H1 (cell line): ENCODE measurements at regions not wholly inside any gene's neighbourhood (a gene's known extent, or its start where the extent isn't known, plus 50 kb on each side); places are given as distances from the start of the nearest gene placed in this dataset.
A peak's percentile ranks its signal among the peaks of the same experiment; 100 is the strongest.

Experiments used
- CTCF ChIA-PET: fragments of 300-600 bp; sonication (Branson Sonifier 250); formaldehyde crosslinking; loops from one replicate; lab custom pipeline; 2021; ENCODE audit not compliant: partially characterized antibody; lab: Charles Lee
- POLR2A ChIA-PET: fragments of 300-600 bp; sonication (Branson Sonifier 250); formaldehyde crosslinking; loops from one replicate; lab custom pipeline; 2021; ENCODE audit warnings: inconsistent platforms; ENCODE audit not compliant: partially characterized antibody; lab: Charles Lee
- DNase-seq, 2 experiments: peaks; one replicate each; pipeline versions ENCODE4 v3.0.0 to v3.0.0-alpha.2; 2010 to 2022; ENCODE audit warnings: low spot score in 2 of 2, low read depth in 1 of 2, mixed read lengths in 1 of 2
- FAIRE-seq: peaks from 2 replicates; lab custom pipeline; 2011; peaks lifted over from hg19 to GRCh38; lab: Jason Lieb, UNC
- H2AFZ ChIP-seq: 2 replicates; pipeline ENCODE4 v1.8.1; 2012; ENCODE audit warnings: low read length, inconsistent platforms
- H2AK5ac ChIP-seq: 2 replicates; pipeline ENCODE4 v1.6.1; 2013; ENCODE audit warnings: low read depth, low read length
- H2BK120ac ChIP-seq: replicated peaks from 2 replicates; pipeline ENCODE3; 2013; ENCODE audit warnings: low read depth, low read length, inconsistent platforms
- H2BK12ac ChIP-seq: 2 replicates; pipeline ENCODE4 v1.6.1; 2013; ENCODE audit warnings: low read depth, low read length
- H2BK15ac ChIP-seq: 2 replicates; pipeline ENCODE4 v1.6.1; 2013; ENCODE audit warnings: low read length
- H2BK20ac ChIP-seq: 2 replicates; pipeline ENCODE4 v1.6.1; 2013; ENCODE audit warnings: low read length
- H2BK5ac ChIP-seq: 2 replicates; pipeline ENCODE4 v1.6.1; 2013; ENCODE audit warnings: low read depth, low read length
- H3K14ac ChIP-seq: 2 replicates; pipeline ENCODE4 v1.6.1; 2013; ENCODE audit warnings: inconsistent platforms; ENCODE audit not compliant: insufficient read length
- H3K18ac ChIP-seq: 2 replicates; pipeline ENCODE4 v1.6.1; 2013; ENCODE audit warnings: low read length; ENCODE audit errors: extremely low read depth
- H3K23ac ChIP-seq: 2 replicates; pipeline ENCODE4 v1.6.1; 2013; ENCODE audit warnings: inconsistent platforms; ENCODE audit not compliant: insufficient read length
- H3K23me2 ChIP-seq: 2 replicates; pipeline ENCODE4 v1.6.1; 2013; ENCODE audit warnings: low read depth, low read length
- H3K27ac ChIP-seq: 2 replicates; pipeline ENCODE4 v1.6.1; 2011; ENCODE audit warnings: low read depth, low read length, inconsistent platforms
- H3K27me3 ChIP-seq, 4 experiments: replicated peaks in 1 of 4; 1 replicate in 1 of 4; 2 replicates in 3 of 4; pipeline versions ENCODE4 v1.6.1 to v1.8.1; 2011 to 2013; ENCODE audit warnings: low read length in 3 of 4, mild to moderate bottlenecking in 3 of 4, inconsistent platforms in 2 of 4, mixed read lengths in 2 of 4, moderate library complexity in 1 of 4; ENCODE audit not compliant: control insufficient read depth in 3 of 4, insufficient read depth in 3 of 4; ENCODE audit errors: extremely low read depth in 1 of 4
- H3K36me3 ChIP-seq, 4 experiments: 2 replicates each; pipeline versions ENCODE4 v1.6.1 to v1.8.1; 2011 to 2013; ENCODE audit warnings: mild to moderate bottlenecking in 4 of 4, low read length in 3 of 4, moderate library complexity in 2 of 4, control low read depth in 1 of 4, inconsistent platforms in 1 of 4; ENCODE audit not compliant: insufficient read depth in 4 of 4, control insufficient read depth in 2 of 4
- H3K4ac ChIP-seq: replicated peaks from 2 replicates; pipeline ENCODE3; 2013; ENCODE audit warnings: low read length, low read depth, mixed read lengths, inconsistent platforms; ENCODE audit not compliant: insufficient read length
- H3K4me1 ChIP-seq, 4 experiments: replicated peaks in 1 of 4; 1 replicate in 1 of 4; 2 replicates in 3 of 4; pipeline versions ENCODE4 v1.6.1 to v1.8.1; 2011 to 2013; ENCODE audit warnings: low read length in 3 of 4, inconsistent platforms in 2 of 4, mixed read lengths in 1 of 4; ENCODE audit not compliant: insufficient read depth in 4 of 4, control insufficient read depth in 3 of 4
- H3K4me2 ChIP-seq, 2 experiments: 2 replicates each; pipeline versions ENCODE4 v1.6.1 to v1.8.1; 2011 to 2013; ENCODE audit warnings: low read depth in 2 of 2, low read length in 2 of 2, control low read depth in 1 of 2, inconsistent platforms in 1 of 2, mild to moderate bottlenecking in 1 of 2; ENCODE audit not compliant: insufficient read depth in 1 of 2
- H3K4me3 ChIP-seq, 4 experiments: fragments of 200-600, 300-600 bp in 1 of 4; sonication (generic), shearing (Covaris generic), sonication (Bioruptor Twin) in 1 of 4; 2 replicates each; pipeline versions ENCODE4 v1.5.1 to v1.8.1; 2011 to 2016; ENCODE audit warnings: low read length in 4 of 4, low read depth in 3 of 4, control low read depth in 2 of 4, inconsistent platforms in 2 of 4, mild to moderate bottlenecking in 2 of 4, mixed read lengths in 1 of 4, moderate library complexity in 1 of 4; ENCODE audit not compliant: insufficient read depth in 2 of 4; ENCODE audit errors: extremely low read depth in 1 of 4
- H3K56ac ChIP-seq: replicated peaks from 2 replicates; pipeline ENCODE3; 2013; ENCODE audit warnings: low read depth, mild to moderate bottlenecking, mixed read lengths, low read length, inconsistent platforms; ENCODE audit not compliant: insufficient read length
- H3K79me1 ChIP-seq: 2 replicates; pipeline ENCODE4 v1.6.1; 2013; ENCODE audit warnings: low read depth, low read length, control low read depth
- H3K79me2 ChIP-seq, 2 experiments: 2 replicates each; pipeline versions ENCODE4 v1.6.1 to v1.8.1; 2012 to 2013; ENCODE audit warnings: low read length in 2 of 2, mild to moderate bottlenecking in 2 of 2, inconsistent platforms in 1 of 2; ENCODE audit not compliant: insufficient read depth in 2 of 2, control insufficient read depth in 1 of 2
- H3K9ac ChIP-seq, 4 experiments: replicated peaks in 1 of 4; 1 replicate in 1 of 4; 2 replicates in 3 of 4; pipeline versions ENCODE4 v1.6.1 to v1.8.1; 2011 to 2013; ENCODE audit warnings: low read depth in 3 of 4, low read length in 3 of 4, control low read depth in 2 of 4, mild to moderate bottlenecking in 2 of 4, moderate library complexity in 2 of 4, inconsistent platforms in 1 of 4; ENCODE audit errors: extremely low read depth in 1 of 4
- H3K9me3 ChIP-seq, 2 experiments: 2 replicates each; pipeline versions ENCODE4 v1.6.1 to v1.8.1; 2012 to 2013; ENCODE audit warnings: mild to moderate bottlenecking in 2 of 2, moderate library complexity in 2 of 2, control low read depth in 1 of 2, inconsistent platforms in 1 of 2, low read depth in 1 of 2, low read length in 1 of 2, mixed read lengths in 1 of 2; ENCODE audit not compliant: insufficient read depth in 2 of 2
- H4K20me1 ChIP-seq, 2 experiments: replicated peaks in 1 of 2; 2 replicates each; pipeline versions ENCODE3 to v1.8.1; 2011 to 2013; ENCODE audit warnings: inconsistent platforms in 2 of 2, low read length in 2 of 2, mild to moderate bottlenecking in 1 of 2; ENCODE audit not compliant: insufficient read depth in 2 of 2, control insufficient read depth in 1 of 2
- H4K5ac ChIP-seq: 2 replicates; pipeline ENCODE4 v1.6.1; 2013; ENCODE audit warnings: low read length, low read depth, mixed read lengths, inconsistent platforms; ENCODE audit not compliant: insufficient read length
- H4K8ac ChIP-seq: 2 replicates; pipeline ENCODE4 v1.8.0; 2013; ENCODE audit warnings: mild to moderate bottlenecking, moderate library complexity, low read length, inconsistent platforms; ENCODE audit not compliant: insufficient read depth; ENCODE audit errors: extremely low read depth
- H4K91ac ChIP-seq: replicated peaks from 2 replicates; pipeline ENCODE3; 2013; ENCODE audit warnings: low read length, mixed read lengths, inconsistent platforms; ENCODE audit not compliant: insufficient read length
- ASH2L ChIP-seq: fragments of 200-600, 300-600 bp; sonication (generic); IDR thresholded peaks from one replicate; pipeline ENCODE4 v1.7.1; 2017; ENCODE audit warnings: low read length
- CBX8 ChIP-seq: fragments of 300-800, 300-1000 bp; sonication (generic); IDR thresholded peaks from 2 replicates; pipeline ENCODE4 v1.7.1; 2016; ENCODE audit warnings: low read depth, low read length, borderline replicate concordance
- CTCF ChIP-seq, 3 experiments: IDR thresholded peaks; 1 replicate in 2 of 3; 2 replicates in 1 of 3; pipeline versions ENCODE4 v1.5.1 to v1.6.1; 2011; ENCODE audit warnings: low read length in 3 of 3, mild to moderate bottlenecking in 3 of 3, inconsistent platforms in 2 of 3, low read depth in 1 of 3, moderate library complexity in 1 of 3; ENCODE audit not compliant: insufficient read depth in 1 of 3; ENCODE audit errors: control extremely low read depth in 1 of 3
- RBBP5 ChIP-seq: IDR thresholded peaks from 2 replicates; pipeline ENCODE4 v1.7.1; 2012; ENCODE audit warnings: low read depth, mild to moderate bottlenecking, inconsistent platforms, low read length, moderate library complexity, borderline replicate concordance
- TEAD4 ChIP-seq: IDR thresholded peaks from 2 replicates; pipeline ENCODE4 v1.6.1; 2012; ENCODE audit warnings: low read depth, low read length, inconsistent platforms, mixed read lengths
- WGBS, 2 experiments: shearing (Covaris generic) in 1 of 2; methylation state at CpG; one replicate each; pipeline versions ENCODE4 v1.1.6 to v1.1.7; 2013 to 2015; ENCODE audit warnings: low lambda C conversion rate in 2 of 2, mixed read lengths in 2 of 2, inconsistent platforms in 1 of 2, low coverage in 1 of 2, missing lambda C conversion rate in 1 of 2; ENCODE audit not compliant: insufficient replicate concordance in 2 of 2, insufficient coverage in 1 of 2, insufficient read length in 1 of 2; ENCODE audit errors: extremely low coverage in 1 of 2, missing lambda C conversion rate in 1 of 2; 5-methylcytosine and 5-hydroxymethylcytosine counted together
- TF ChIP-seq, protein P1 (sequence below): IDR thresholded peaks from 2 replicates; pipeline ENCODE4 v1.6.1; 2012; ENCODE audit warnings: low read length, inconsistent platforms

GRCh38 chr10:6722616-6723004 lies 142.5 kb upstream of the PRKCQ start:
- peak overlapping the region; percentile 38 for H4K91ac ChIP-seq
- no peak overlapping the region for H3K4me3 ChIP-seq
- H4K8ac ChIP-seq: no peak overlapping the region
- no peaks in the 10 kb centered on the region for H4K20me1 ChIP-seq
- no peak overlapping the region for H3K14ac ChIP-seq
- no peak overlapping the region for H3K4me2 ChIP-seq
- H2BK5ac ChIP-seq: peak overlapping the region; percentile 41; the same call in 1 of the 2 replicates
- WGBS, 2 experiments: 64% methylated on average over 1 of the region's 1 CpG; no CpG with 5 or more reads in 1 of the 2 experiments
- H3K4me1 ChIP-seq: peaks cover 0 to 19% (median 3%) of the 10 kb centered on the region in 4 experiments; a peak in 6 of 7 replicates
- H3K4ac ChIP-seq: no peak overlapping the region
- H2AFZ ChIP-seq: peak overlapping the region; percentile 45; the same call in 1 of the 2 replicates
- H3K23ac ChIP-seq: no peak overlapping the region
- no peak overlapping the region for H4K5ac ChIP-seq
- no peaks in the 10 kb centered on the region for H3K23me2 ChIP-seq
- FAIRE-seq (no peak), DNase-seq (no peak)
- H3K9me3 ChIP-seq: peaks cover 0 to 6% of the 10 kb centered on the region in 2 experiments; a peak in 2 of 4 replicates
- no peaks in the 10 kb centered on the region for H3K27me3 ChIP-seq
- H2BK20ac ChIP-seq: peak overlapping the region; percentile 62; the same call in 1 of the 2 replicates
- no peak overlapping the region for H3K56ac ChIP-seq
- H3K9ac ChIP-seq: no peak overlapping the region
- peak overlapping the region; percentile 76; the same call in 1 of the 2 replicates for H2BK15ac ChIP-seq
- H2BK120ac ChIP-seq: peak overlapping the region; percentile 50
- H3K79me2 ChIP-seq: no peaks in the 10 kb centered on the region
- no peak overlapping the region; the same call in 1 of the 2 replicates for H2AK5ac ChIP-seq
- H2BK12ac ChIP-seq: peak overlapping the region; percentile 62; the same call in 1 of the 2 replicates
- H3K18ac ChIP-seq: no peak overlapping the region
- H3K36me3 ChIP-seq: no peaks in the 10 kb centered on the region
- TF ChIP-seq CBX8 (no peak), CTCF (IDR thresholded peaks at IDR 0.05; ENCODE audit: control extremely low read depth in 1 of 3, insufficient read depth in 1 of 3, low read depth in 1 of 3, low read length in 3 of 3) (no peak), ASH2L (no peak), TEAD4 (no peak), RBBP5 (no peak)
- TF ChIP-seq, protein P1, sequence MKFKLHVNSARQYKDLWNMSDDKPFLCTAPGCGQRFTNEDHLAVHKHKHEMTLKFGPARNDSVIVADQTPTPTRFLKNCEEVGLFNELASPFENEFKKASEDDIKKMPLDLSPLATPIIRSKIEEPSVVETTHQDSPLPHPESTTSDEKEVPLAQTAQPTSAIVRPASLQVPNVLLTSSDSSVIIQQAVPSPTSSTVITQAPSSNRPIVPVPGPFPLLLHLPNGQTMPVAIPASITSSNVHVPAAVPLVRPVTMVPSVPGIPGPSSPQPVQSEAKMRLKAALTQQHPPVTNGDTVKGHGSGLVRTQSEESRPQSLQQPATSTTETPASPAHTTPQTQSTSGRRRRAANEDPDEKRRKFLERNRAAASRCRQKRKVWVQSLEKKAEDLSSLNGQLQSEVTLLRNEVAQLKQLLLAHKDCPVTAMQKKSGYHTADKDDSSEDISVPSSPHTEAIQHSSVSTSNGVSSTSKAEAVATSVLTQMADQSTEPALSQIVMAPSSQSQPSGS: no peak
- no peak overlapping the region for H3K27ac ChIP-seq
- ChIA-PET POLR2A (no interaction called here), CTCF (interaction anchor here (1.0 to 1.1 kb wide), 3 partner anchors 22 to 185 kb away, joined by 3 to 5 read pairs (median 3); no protein-coding TSS in a partner anchor)
- no peaks in the 10 kb centered on the region for H3K79me1 ChIP-seq
